Mesendoderm (in vitro differentiated cells): ENCODE measurements at regions not wholly inside any gene's neighbourhood (a gene's known extent, or its start where the extent isn't known, plus 50 kb on each side); places are given as distances from the start of the nearest gene placed in this dataset.
A peak's percentile ranks its signal among the peaks of the same experiment; 100 is the strongest.
"Not testable (repeated sequence)": the region's sequence is repeated elsewhere in the genome, so short reads cannot be mapped to it uniquely, and the experiment has no call there.

Source experiments
- DNase-seq: peaks from one replicate; pipeline ENCODE4 v3.0.0; 2013
- H2AK5ac ChIP-seq: 2 replicates; pipeline ENCODE4 v1.6.1; 2013; ENCODE audit warnings: low read length, inconsistent platforms
- H2BK120ac ChIP-seq: 2 replicates; pipeline ENCODE4 v1.6.1; 2013; ENCODE audit warnings: low read depth, mild to moderate bottlenecking, low read length, moderate library complexity, mixed read lengths
- H2BK15ac ChIP-seq: replicated peaks from 2 replicates; pipeline ENCODE4 v1.6.1; 2013; ENCODE audit warnings: low read depth, mild to moderate bottlenecking, moderate library complexity
- H2BK5ac ChIP-seq: 2 replicates; pipeline ENCODE4 v1.6.1; 2013; ENCODE audit warnings: low read length, inconsistent platforms
- H3K18ac ChIP-seq: 2 replicates; pipeline ENCODE4 v1.6.1; 2013; ENCODE audit warnings: mild to moderate bottlenecking, low read length, mixed read lengths
- H3K23ac ChIP-seq: one replicate; pipeline ENCODE4 v1.6.1; 2013; ENCODE audit warnings: low read length
- H3K27ac ChIP-seq: 2 replicates; pipeline ENCODE4 v1.5.1; 2013; ENCODE audit warnings: low read depth, mild to moderate bottlenecking, inconsistent platforms, low read length, moderate library complexity
- H3K27me3 ChIP-seq: 2 replicates; pipeline ENCODE4 v1.6.1; 2013; ENCODE audit warnings: low read length, control low read depth, mild to moderate bottlenecking, inconsistent platforms; ENCODE audit not compliant: insufficient read depth, poor library complexity
- H3K36me3 ChIP-seq: 2 replicates; pipeline ENCODE4 v1.6.1; 2013; ENCODE audit warnings: low read length, inconsistent platforms; ENCODE audit not compliant: control insufficient read depth, insufficient read depth
- H3K4ac ChIP-seq: one replicate; pipeline ENCODE4 v1.6.1; 2013; ENCODE audit warnings: low read depth, mild to moderate bottlenecking, low read length, moderate library complexity
- H3K4me1 ChIP-seq: 2 replicates; pipeline ENCODE4 v1.6.1; 2013; ENCODE audit warnings: low read depth, low read length, inconsistent platforms; ENCODE audit not compliant: control insufficient read depth
- H3K4me2 ChIP-seq: 2 replicates; pipeline ENCODE4 v1.6.1; 2013; ENCODE audit warnings: low read length
- H3K4me3 ChIP-seq: 2 replicates; pipeline ENCODE4 v1.5.1; 2013; ENCODE audit warnings: mild to moderate bottlenecking, low read length
- H3K56ac ChIP-seq: one replicate; pipeline ENCODE4 v1.6.1; 2013; ENCODE audit warnings: low read length
- H3K79me1 ChIP-seq: 2 replicates; pipeline ENCODE4 v1.6.1; 2013; ENCODE audit warnings: low read length, inconsistent platforms
- H3K79me2 ChIP-seq: 2 replicates; pipeline ENCODE4 v1.6.1; 2013; ENCODE audit warnings: mild to moderate bottlenecking, low read length; ENCODE audit not compliant: control insufficient read depth, insufficient read depth
- H3K9ac ChIP-seq: 2 replicates; pipeline ENCODE4 v1.6.1; 2013; ENCODE audit warnings: low read length, inconsistent platforms
- H4K5ac ChIP-seq: one replicate; pipeline ENCODE4 v1.6.1; 2013; ENCODE audit warnings: low read length
- H4K8ac ChIP-seq: one replicate; pipeline ENCODE4 v1.6.1; 2013; ENCODE audit warnings: low read depth, mild to moderate bottlenecking, control low read depth, low read length, moderate library complexity
- WGBS: extraction: QIAGEN DNeasy Blood & Tissue Kit; methylation state at CpG from one replicate; pipeline ENCODE4 v1.1.7; 2013; ENCODE audit warnings: low lambda C conversion rate, missing lambda C conversion rate; ENCODE audit not compliant: insufficient coverage; ENCODE audit errors: extremely low coverage; 5-methylcytosine and 5-hydroxymethylcytosine counted together

GRCh38 chr22:49657275-49657973 lies 170.2 kb downstream of the BRD1 start:
- Histone ChIP-seq H2AK5ac (no peak overlapping the region), H3K18ac (no peak overlapping the region), H3K79me1 (no peaks in the 10 kb centered on the region), H3K4me2 (no peak overlapping the region), H4K8ac (no peak overlapping the region), H3K23ac (no peak overlapping the region), H2BK15ac (no peak overlapping the region), H3K56ac (no peak overlapping the region), H2BK120ac (no peak overlapping the region), H3K4me1 (peaks cover 1% of the 10 kb centered on the region), H2BK5ac (no peak overlapping the region), H4K5ac (no peak overlapping the region), H3K36me3 (no peaks in the 10 kb centered on the region), H3K27me3 (no peaks in the 10 kb centered on the region), H3K4me3 (no peak overlapping the region), H3K9ac (no peak overlapping the region), H3K4ac (no peak overlapping the region), H3K27ac (no peak overlapping the region), H3K79me2 (no peaks in the 10 kb centered on the region)
- DNase-seq = peak; percentile 23
- no CpG with 5 or more reads among the region's 24 CpGs for WGBS

GRCh38 chr22:49656883-49657274 lies 170.8 kb downstream of the BRD1 start:
- not testable (repeated sequence) for H3K9ac ChIP-seq, H3K36me3 ChIP-seq, H3K23ac ChIP-seq, H3K79me1 ChIP-seq, H3K56ac ChIP-seq, H3K27ac ChIP-seq, H3K18ac ChIP-seq, H2AK5ac ChIP-seq, H3K4me3 ChIP-seq, H4K5ac ChIP-seq, H3K4ac ChIP-seq, H2BK120ac ChIP-seq, H3K27me3 ChIP-seq, DNase-seq, H2BK5ac ChIP-seq, H2BK15ac ChIP-seq, H3K4me2 ChIP-seq, H4K8ac ChIP-seq, H3K4me1 ChIP-seq, H3K79me2 ChIP-seq
- WGBS = no CpG with 5 or more reads among the region's 19 CpGs

GRCh38 chr22:49656291-49656851 lies 171.3 kb downstream of the BRD1 start:
- no CpG with 5 or more reads among the region's 25 CpGs for WGBS
- no peak overlapping the region for H2AK5ac ChIP-seq
- H3K18ac ChIP-seq = no peak overlapping the region

GRCh38 chr22:49655168-49655812 lies 172.4 kb downstream of the BRD1 start:
- no peak overlapping the region for H4K5ac ChIP-seq
- no peak overlapping the region for H3K9ac ChIP-seq

More at GRCh38 chr22:49656291-49656851, 171.3 kb downstream of the BRD1 start:
- Histone ChIP-seq H3K4me2 (no peak overlapping the region), H3K27ac (no peak overlapping the region), H4K5ac (no peak overlapping the region), H3K4me1 (peaks cover 1% of the 10 kb centered on the region), H3K79me2 (no peaks in the 10 kb centered on the region), H3K79me1 (no peaks in the 10 kb centered on the region), H3K23ac (no peak overlapping the region), H2BK120ac (no peak overlapping the region), H2BK5ac (no peak overlapping the region), H3K27me3 (no peaks in the 10 kb centered on the region), H3K36me3 (no peaks in the 10 kb centered on the region), H3K56ac (no peak overlapping the region), H4K8ac (no peak overlapping the region), H3K4ac (no peak overlapping the region), H3K9ac (no peak overlapping the region), H3K4me3 (no peak overlapping the region), H2BK15ac (no peak overlapping the region)
- no peak for DNase-seq

DNA sequence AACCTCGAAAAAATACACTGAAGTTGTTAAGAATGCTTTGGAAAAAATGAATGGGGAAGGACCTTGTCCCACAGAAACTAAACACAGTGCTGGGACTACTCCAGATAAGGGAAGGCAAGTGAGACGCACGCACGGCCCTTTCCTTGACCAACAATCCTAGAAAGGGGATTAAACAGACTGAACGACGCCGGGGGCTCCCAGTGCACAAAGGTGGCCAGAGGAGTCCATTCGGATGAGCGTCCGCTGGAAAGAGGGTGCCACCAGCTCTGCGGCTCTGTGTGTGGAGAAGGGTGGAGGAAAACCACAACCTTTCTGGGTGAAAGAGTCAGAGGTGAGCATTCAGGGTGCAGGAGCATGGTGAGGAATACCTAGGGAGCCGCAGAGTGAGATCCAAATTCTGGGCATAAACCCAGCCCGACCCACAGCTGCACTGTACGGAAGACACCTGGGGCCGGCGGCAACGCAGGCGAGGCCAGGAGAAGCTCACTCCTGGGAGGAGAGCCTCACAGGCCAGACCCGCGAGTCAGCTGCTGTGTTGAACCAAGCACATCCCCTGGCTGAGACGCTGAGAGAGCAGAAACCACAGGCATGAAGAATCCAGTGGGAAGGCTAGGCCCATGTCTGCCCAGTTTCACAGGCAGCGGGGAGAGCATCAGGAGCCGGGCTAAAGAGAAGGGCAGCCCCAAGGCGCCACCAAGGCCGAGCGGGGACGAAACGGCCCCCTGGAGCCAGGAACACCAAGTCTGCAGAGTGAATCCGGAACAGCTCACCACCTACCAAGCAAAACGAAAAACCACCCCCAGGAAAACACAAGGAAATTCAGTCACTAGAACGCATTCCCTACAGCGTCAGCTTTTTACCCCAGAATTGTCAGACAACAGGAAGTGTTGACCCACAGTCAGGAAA lies 177.1 kb downstream of the BRD1 start:
- DNase-seq = no peak
- no peaks in the 10 kb centered on the region for H3K79me2 ChIP-seq
- H3K36me3 ChIP-seq = no peaks in the 10 kb centered on the region
- H3K27me3 ChIP-seq = no peaks in the 10 kb centered on the region
- H3K27ac ChIP-seq = no peak overlapping the region
- no peak overlapping the region for H2AK5ac ChIP-seq
- no peak overlapping the region for H3K4ac ChIP-seq
- no peak overlapping the region for H3K4me2 ChIP-seq
- no peak overlapping the region for H3K18ac ChIP-seq
- no peak overlapping the region for H3K23ac ChIP-seq
- no CpG with 5 or more reads among the region's 32 CpGs for WGBS
- no peak overlapping the region for H3K4me3 ChIP-seq
- no peak overlapping the region for H2BK15ac ChIP-seq
- no peak overlapping the region for H2BK5ac ChIP-seq
- H2BK120ac ChIP-seq = no peak overlapping the region
- H3K56ac ChIP-seq = no peak overlapping the region
- H4K8ac ChIP-seq = no peak overlapping the region
- no peak overlapping the region for H3K9ac ChIP-seq
- no peaks in the 10 kb centered on the region for H3K79me1 ChIP-seq
- H3K4me1 ChIP-seq = no peaks in the 10 kb centered on the region
- H4K5ac ChIP-seq = no peak overlapping the region

More at GRCh38 chr22:49655168-49655812, 172.4 kb downstream of the BRD1 start:
- Histone ChIP-seq H2AK5ac (no peak overlapping the region), H2BK15ac (no peak overlapping the region), H3K27ac (no peak overlapping the region), H2BK5ac (no peak overlapping the region), H3K36me3 (no peaks in the 10 kb centered on the region), H3K4me2 (no peak overlapping the region), H3K4ac (no peak overlapping the region), H3K27me3 (no peaks in the 10 kb centered on the region), H3K4me1 (peaks cover 1% of the 10 kb centered on the region), H3K18ac (no peak overlapping the region), H3K56ac (no peak overlapping the region), H3K79me2 (no peaks in the 10 kb centered on the region), H3K23ac (no peak overlapping the region), H4K8ac (no peak overlapping the region), H2BK120ac (no peak overlapping the region), H3K79me1 (no peaks in the 10 kb centered on the region), H3K4me3 (no peak overlapping the region)
- WGBS = no CpG with 5 or more reads among the region's 29 CpGs
- DNase-seq = no peak
